Inflammatory macrophage treated with lipopolysaccharide for 4 hours (primary cell): ENCODE measurements at regions not wholly inside any gene's neighbourhood (a gene's known extent, or its start where the extent isn't known, plus 50 kb on each side); places are given as distances from the start of the nearest gene placed in this dataset.

Experiments
- DNase-seq: peaks from one replicate; pipeline ENCODE4 v3.0.0-alpha.2; 2020

- DNase-seq: no peak
Measured at GRCh38 chr9:20111173-20111843, 322.5 kb upstream of the SLC24A2 start.

GRCh38 chr9:20095430-20096092 lies 306.7 kb upstream of the SLC24A2 start:
- DNase-seq: no peak

- DNase-seq: no peak
Measured at GRCh38 chr9:20092561-20092960, 303.7 kb upstream of the SLC24A2 start.

GRCh38 chr9:20087481-20087880 lies 298.6 kb upstream of the SLC24A2 start:
- DNase-seq: no peak

- DNase-seq: no peak
Measured at GRCh38 chr9:20085842-20086241, 297.0 kb upstream of the SLC24A2 start.

GRCh38 chr9:20084125-20084524 lies 295.3 kb upstream of the SLC24A2 start:
- DNase-seq: no peak

- no peak for DNase-seq
Measured at GRCh38 chr9:20083390-20083789, 294.6 kb upstream of the SLC24A2 start.

GRCh38 chr9:20082831-20083230 lies 294.0 kb upstream of the SLC24A2 start:
- DNase-seq: no peak

- DNase-seq: no peak
Measured at GRCh38 chr9:20082406-20082805, 293.6 kb upstream of the SLC24A2 start.

- DNase-seq: no peak
Measured at GRCh38 chr9:20078246-20078645, 289.4 kb upstream of the SLC24A2 start.

- DNase-seq: no peak
Measured at GRCh38 chr9:20074291-20074690, 285.5 kb upstream of the SLC24A2 start.

GRCh38 chr9:20070336-20070735 lies 281.5 kb upstream of the SLC24A2 start:
- no peak for DNase-seq

GRCh38 chr9:20065796-20066700 lies 277.2 kb upstream of the SLC24A2 start:
- DNase-seq: no peak

GRCh38 chr9:20065046-20065445 lies 276.2 kb upstream of the SLC24A2 start:
- DNase-seq: no peak

- no peak for DNase-seq
Measured at GRCh38 chr9:20054734-20055133, 265.9 kb upstream of the SLC24A2 start.

GRCh38 chr9:20048985-20049384 lies 260.1 kb upstream of the SLC24A2 start:
- DNase-seq: no peak

- no peak for DNase-seq
Measured at GRCh38 chr9:20048437-20048836, 259.6 kb upstream of the SLC24A2 start.

- DNase-seq: no peak
Measured at GRCh38 chr9:20044686-20045085, 255.8 kb upstream of the SLC24A2 start.

GRCh38 chr9:20043461-20043860 lies 254.6 kb upstream of the SLC24A2 start:
- no peak for DNase-seq

- no peak for DNase-seq
Measured at GRCh38 chr9:20043035-20043434, 254.2 kb upstream of the SLC24A2 start.

GRCh38 chr9:20042128-20042711 lies 253.4 kb upstream of the SLC24A2 start:
- DNase-seq: no peak

- no peak for DNase-seq
Measured at GRCh38 chr9:20041697-20042081, 252.9 kb upstream of the SLC24A2 start.

GRCh38 chr9:20040991-20041696 lies 252.3 kb upstream of the SLC24A2 start:
- no peak for DNase-seq
